Activated CD4-positive, alpha-beta T cell treated with anti-CD3 and anti-CD28 coated beads for 36 hours (primary cell): ENCODE measurements at regions not wholly inside any gene's neighbourhood (a gene's known extent, or its start where the extent isn't known, plus 50 kb on each side); places are given as distances from the start of the nearest gene placed in this dataset.
"Not testable (repeated sequence)": the region's sequence is repeated elsewhere in the genome, so short reads cannot be mapped to it uniquely, and the experiment has no call there.

ENCODE experiments used
- ATAC-seq: fragments of 200-7000 bp; cut with Tn5 transposase; one replicate; pipeline ENCODE4 v1.10.0; 2021; ENCODE audit warnings: mild to moderate bottlenecking, moderate library complexity
- CTCF ChIA-PET: fragments of 350-600 bp; sonication (Branson Sonifier 250); formaldehyde crosslinking; loops from one replicate; lab custom pipeline; 2021; ENCODE audit warnings: antibody characterized with exemption; lab: Charles Lee
- POLR2A ChIA-PET: fragments of 350-600 bp; sonication (Branson Sonifier 250); formaldehyde crosslinking; loops from one replicate; lab custom pipeline; 2021; ENCODE audit warnings: antibody characterized with exemption, inconsistent platforms; lab: Charles Lee
- DNase-seq: peaks from one replicate; pipeline ENCODE4 v3.0.0-alpha.2; 2020
- H3K27ac Mint-ChIP-seq: one replicate; pipeline ENCODE4 v1.8.0; 2021; ENCODE audit warnings: mixed read lengths
- H3K27me3 Mint-ChIP-seq: one replicate; pipeline ENCODE4 v1.8.0; 2021; ENCODE audit warnings: mixed read lengths
- H3K36me3 Mint-ChIP-seq: one replicate; pipeline ENCODE4 v1.8.0; 2021; ENCODE audit warnings: low read depth, mixed read lengths
- H3K4me1 Mint-ChIP-seq: one replicate; pipeline ENCODE4 v1.8.0; 2021; ENCODE audit warnings: mixed read lengths
- H3K4me3 Mint-ChIP-seq: one replicate; pipeline ENCODE4 v1.8.0; 2021; ENCODE audit warnings: mild to moderate bottlenecking, moderate library complexity, mixed read lengths
- H3K9me3 Mint-ChIP-seq: one replicate; pipeline ENCODE4 v1.8.0; 2021; ENCODE audit warnings: low read depth, mixed read lengths
- intact Hi-C, 2 experiments: fragments of 100-400 bp; cut with DNase I in 1 of 2; cut with micrococcal nuclease in 1 of 2; formaldehyde crosslinking; loops; one replicate each; pipeline versions ENCODE4 v1.14.2 to v1.15.1; 2022 to 2024; cut with DNase I, micrococcal nuclease

DNA sequence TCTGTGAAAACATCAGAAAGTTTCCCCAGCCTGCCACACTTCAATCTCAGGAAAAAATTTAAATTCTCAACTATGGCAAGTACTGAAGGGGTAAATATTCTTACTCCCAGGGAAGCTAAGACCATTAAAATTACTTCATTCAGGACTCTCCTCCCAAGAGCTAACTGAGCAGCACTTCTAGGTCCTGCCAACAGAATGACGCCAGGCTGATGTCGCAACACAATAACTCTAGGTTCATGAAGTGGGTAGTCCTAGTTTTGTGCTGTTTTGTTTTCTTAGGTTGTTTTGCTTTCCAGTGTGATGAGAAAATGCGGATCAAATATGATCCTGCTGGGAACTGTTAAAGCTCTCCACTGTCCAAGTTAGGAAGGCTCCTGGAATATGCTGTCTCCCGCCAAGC is 180.0 kb downstream of the NKX6-1 start:
- ChIA-PET CTCF (no interaction called here), POLR2A (no interaction called here)
- Mint-ChIP-seq H3K27ac (no peak overlapping the region), H3K4me1 (no peaks in the 10 kb centered on the region), H3K9me3 (no peaks in the 10 kb centered on the region), H3K27me3 (peaks cover 2% of the 10 kb centered on the region), H3K36me3 (no peaks in the 10 kb centered on the region), H3K4me3 (no peak overlapping the region)
- ATAC-seq (no peak), DNase-seq (no peak)
- intact Hi-C loops = no loop called here

DNA sequence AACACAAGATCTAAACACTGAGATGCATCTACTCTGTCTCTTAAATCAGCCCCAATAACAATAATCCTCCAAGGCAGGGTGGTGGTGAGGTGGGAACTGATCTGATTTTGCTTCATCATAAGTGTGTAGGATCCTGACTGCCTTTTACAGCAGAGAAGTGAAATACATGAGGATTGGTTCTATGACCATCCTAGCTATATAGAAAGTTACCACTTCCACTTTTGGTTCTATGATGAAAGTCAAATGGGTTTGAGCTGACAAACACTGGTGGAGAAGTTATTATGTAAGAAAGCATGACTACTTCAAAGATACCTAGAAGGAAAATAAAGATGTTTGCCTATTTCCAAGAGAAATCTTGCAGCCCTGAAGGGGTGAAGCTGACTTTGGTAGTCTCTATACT is 181.6 kb downstream of the NKX6-1 start:
- DNase-seq = no peak
- POLR2A ChIA-PET = no interaction called here
- H3K4me3 Mint-ChIP-seq = no peak overlapping the region
- intact Hi-C loops = no loop called here
- no peaks in the 10 kb centered on the region for H3K4me1 Mint-ChIP-seq
- no peaks in the 10 kb centered on the region for H3K9me3 Mint-ChIP-seq
- CTCF ChIA-PET = interaction anchor here (0.6 kb wide), 1 partner anchor 252 kb away, joined by 3 read pairs; no protein-coding TSS in a partner anchor
- H3K36me3 Mint-ChIP-seq = no peaks in the 10 kb centered on the region
- no peak for ATAC-seq
- H3K27me3 Mint-ChIP-seq = no peaks in the 10 kb centered on the region
- H3K27ac Mint-ChIP-seq = no peak overlapping the region

GRCh38 chr4:84312426-84313012 is 186.6 kb downstream of the NKX6-1 start:
- Mint-ChIP-seq H3K27me3 (no peaks in the 10 kb centered on the region), H3K9me3 (no peaks in the 10 kb centered on the region), H3K36me3 (no peaks in the 10 kb centered on the region), H3K4me1 (no peaks in the 10 kb centered on the region), H3K27ac (no peak overlapping the region), H3K4me3 (no peak overlapping the region)
- ATAC-seq (no peak), DNase-seq (no peak)
- POLR2A ChIA-PET = no interaction called here
- intact Hi-C loops = no loop called here
- CTCF ChIA-PET = no interaction called here

DNA sequence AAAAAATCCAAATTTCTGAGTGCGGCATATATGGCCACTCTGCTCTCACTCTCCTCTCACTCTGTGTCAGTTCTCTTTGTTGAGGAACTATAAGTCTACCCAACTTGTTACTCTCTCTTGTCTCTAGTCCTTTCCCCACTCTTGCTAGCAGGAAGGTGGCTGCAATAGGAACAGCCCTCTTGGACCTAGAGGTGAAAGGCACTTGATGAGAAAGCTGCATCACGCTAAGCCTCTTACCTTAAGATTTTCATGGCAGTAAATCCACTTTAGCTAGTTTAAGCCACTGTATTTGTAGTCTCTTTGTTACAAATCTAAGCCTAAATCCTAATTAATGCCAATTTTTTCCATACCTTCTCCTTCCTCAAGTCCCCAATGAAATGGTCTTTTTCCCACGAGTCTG is 189.9 kb downstream of the NKX6-1 start:
- DNase-seq = no peak
- Mint-ChIP-seq H3K36me3 (no peaks in the 10 kb centered on the region), H3K4me3 (no peak overlapping the region), H3K4me1 (no peaks in the 10 kb centered on the region), H3K9me3 (no peaks in the 10 kb centered on the region), H3K27ac (no peak overlapping the region), H3K27me3 (no peaks in the 10 kb centered on the region)
- no peak for ATAC-seq
- intact Hi-C loops = no loop called here
- CTCF ChIA-PET = no interaction called here
- POLR2A ChIA-PET = no interaction called here

DNA sequence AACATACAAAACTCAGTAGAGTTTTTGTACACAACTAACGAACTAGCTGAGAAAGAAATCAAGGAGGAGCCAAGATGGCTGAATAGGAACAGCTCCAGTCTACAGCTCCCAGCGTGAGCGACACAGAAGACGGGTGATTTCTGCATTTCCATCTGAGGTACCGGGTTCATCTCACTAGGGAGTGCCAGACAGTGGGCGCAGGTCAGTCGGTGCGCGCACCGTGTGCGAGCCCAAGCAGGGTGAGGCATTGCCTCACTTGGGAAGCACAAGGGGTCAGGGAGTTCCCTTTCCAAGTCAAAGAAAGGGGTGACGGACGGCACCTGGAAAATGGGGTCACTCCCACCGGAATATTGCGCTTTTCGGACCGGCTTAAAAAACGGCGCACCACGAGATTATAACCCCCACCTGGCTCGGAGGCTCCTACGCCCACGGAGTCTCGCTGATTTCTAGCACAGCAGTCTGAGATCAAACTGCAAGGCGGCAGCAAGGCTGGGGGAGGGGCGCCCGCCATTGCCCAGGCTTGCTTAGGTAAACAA is 200.3 kb downstream of the NKX6-1 start:
- CTCF ChIA-PET, H3K4me1 Mint-ChIP-seq, H3K27ac Mint-ChIP-seq, intact Hi-C loops, DNase-seq, H3K36me3 Mint-ChIP-seq, POLR2A ChIA-PET, H3K4me3 Mint-ChIP-seq, ATAC-seq, H3K9me3 Mint-ChIP-seq, H3K27me3 Mint-ChIP-seq: not testable (repeated sequence)

DNA sequence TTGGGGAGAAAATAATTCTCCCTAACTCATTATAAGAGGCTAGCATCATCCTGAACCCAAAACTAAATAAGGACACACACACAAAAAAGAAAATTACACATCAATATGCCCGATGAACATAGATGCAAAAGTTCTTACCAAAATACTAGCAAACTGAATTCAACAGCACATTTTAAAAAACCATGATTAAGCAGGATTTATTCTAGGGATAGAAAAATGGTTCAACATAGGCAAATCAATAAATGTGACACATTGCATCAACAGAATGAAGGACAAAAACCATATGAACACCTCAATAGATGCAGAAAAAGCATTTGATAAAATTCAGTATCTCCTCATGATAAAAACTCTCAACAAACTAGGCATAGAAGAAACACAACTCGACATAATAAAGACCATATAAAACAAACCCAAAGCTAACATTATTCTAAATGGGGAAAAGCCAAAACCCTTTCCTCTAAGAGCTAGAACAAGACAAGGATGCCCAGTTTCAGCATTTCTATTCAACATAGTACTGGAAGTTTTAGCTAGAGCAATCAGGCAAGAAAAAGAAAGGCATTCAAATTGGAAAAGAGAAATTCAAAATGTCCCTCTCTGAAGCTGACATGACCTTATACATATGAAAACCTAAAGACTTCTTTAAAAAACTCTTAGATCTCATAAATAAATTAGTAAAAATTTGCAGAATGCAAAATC is 200.9 kb downstream of the NKX6-1 start:
- ChIA-PET CTCF (no interaction called here), POLR2A (no interaction called here)
- no peaks in the 10 kb centered on the region for H3K4me1 Mint-ChIP-seq
- no peak for DNase-seq
- no peaks in the 10 kb centered on the region for H3K9me3 Mint-ChIP-seq
- no peaks in the 10 kb centered on the region for H3K36me3 Mint-ChIP-seq
- no peak for ATAC-seq
- H3K4me3 Mint-ChIP-seq = no peak overlapping the region
- intact Hi-C loops = no loop called here
- H3K27ac Mint-ChIP-seq = no peak overlapping the region
- H3K27me3 Mint-ChIP-seq = no peaks in the 10 kb centered on the region

DNA sequence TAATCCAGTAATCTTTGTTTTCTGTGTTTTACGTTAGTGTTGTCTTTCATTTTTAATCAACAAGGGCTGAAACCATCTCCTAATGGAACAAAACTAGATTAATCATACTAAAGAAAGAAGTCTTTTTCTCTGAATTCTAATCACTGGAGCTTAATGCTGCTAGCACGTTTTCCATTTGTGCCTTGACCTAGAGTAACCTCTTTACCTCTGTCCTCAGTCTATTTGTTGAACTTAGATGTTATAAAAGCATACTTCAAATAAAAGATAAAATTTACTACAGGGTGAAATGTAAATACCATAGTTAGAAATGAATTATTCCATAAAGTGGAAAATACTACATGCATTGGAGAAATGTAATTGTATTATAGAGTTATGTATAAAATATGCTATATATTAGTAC is 207.1 kb downstream of the NKX6-1 start:
- Mint-ChIP-seq H3K36me3 (no peaks in the 10 kb centered on the region), H3K9me3 (peaks cover 8% of the 10 kb centered on the region), H3K4me3 (no peak overlapping the region), H3K27ac (no peak overlapping the region), H3K4me1 (no peaks in the 10 kb centered on the region), H3K27me3 (peaks cover 2% of the 10 kb centered on the region)
- intact Hi-C loops = no loop called here
- DNase-seq (no peak), ATAC-seq (no peak)
- ChIA-PET CTCF (no interaction called here), POLR2A (no interaction called here)

- ChIA-PET CTCF (no interaction called here), POLR2A (no interaction called here)
- peaks cover 4% of the 10 kb centered on the region for H3K9me3 Mint-ChIP-seq
- H3K4me1 Mint-ChIP-seq = no peaks in the 10 kb centered on the region
- ATAC-seq (no peak), DNase-seq (no peak)
- peaks cover 7% of the 10 kb centered on the region for H3K27me3 Mint-ChIP-seq
- H3K4me3 Mint-ChIP-seq = no peak overlapping the region
- intact Hi-C loops = no loop called here
- no peaks in the 10 kb centered on the region for H3K36me3 Mint-ChIP-seq
- no peak overlapping the region for H3K27ac Mint-ChIP-seq
These were observed 213.0 kb downstream of the NKX6-1 start for GRCh38 chr4:84286048-84286447.

- no peaks in the 10 kb centered on the region for H3K9me3 Mint-ChIP-seq
- H3K4me1 Mint-ChIP-seq = no peaks in the 10 kb centered on the region
- POLR2A ChIA-PET = no interaction called here
- no peak overlapping the region for H3K4me3 Mint-ChIP-seq
- peaks cover 4% of the 10 kb centered on the region for H3K27me3 Mint-ChIP-seq
- no peaks in the 10 kb centered on the region for H3K36me3 Mint-ChIP-seq
- ATAC-seq (no peak), DNase-seq (no peak)
- intact Hi-C loops = no loop called here
- CTCF ChIA-PET = no interaction called here
- H3K27ac Mint-ChIP-seq = no peak overlapping the region
These were observed 219.4 kb downstream of the NKX6-1 start for GRCh38 chr4:84279678-84280077.

DNA sequence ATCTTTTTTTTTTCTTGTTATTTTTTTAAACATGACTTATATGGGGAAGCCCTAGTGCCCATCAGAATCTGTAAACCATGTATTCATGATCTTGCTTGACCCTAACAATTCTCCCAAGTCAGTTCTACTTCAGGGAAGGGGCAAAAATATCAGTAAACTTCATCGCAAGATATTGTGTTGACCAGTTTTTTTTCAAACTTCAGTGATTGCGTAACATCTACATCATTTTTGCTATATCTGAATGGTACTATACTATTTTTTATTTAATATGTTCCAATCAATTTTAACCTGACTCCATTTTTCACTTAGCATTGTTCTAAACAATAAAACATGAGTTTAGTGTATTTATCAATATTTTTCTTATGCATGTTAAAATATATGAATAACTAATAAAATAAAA is 221.2 kb downstream of the NKX6-1 start:
- no peaks in the 10 kb centered on the region for H3K9me3 Mint-ChIP-seq
- H3K4me3 Mint-ChIP-seq = no peak overlapping the region
- peaks cover 4% of the 10 kb centered on the region for H3K27me3 Mint-ChIP-seq
- H3K36me3 Mint-ChIP-seq = no peaks in the 10 kb centered on the region
- POLR2A ChIA-PET = no interaction called here
- no peaks in the 10 kb centered on the region for H3K4me1 Mint-ChIP-seq
- no peak overlapping the region for H3K27ac Mint-ChIP-seq
- DNase-seq (no peak), ATAC-seq (no peak)
- intact Hi-C loops = no loop called here
- CTCF ChIA-PET = no interaction called here

- no peaks in the 10 kb centered on the region for H3K9me3 Mint-ChIP-seq
- POLR2A ChIA-PET = no interaction called here
- peaks cover 2% of the 10 kb centered on the region for H3K27me3 Mint-ChIP-seq
- H3K36me3 Mint-ChIP-seq = no peaks in the 10 kb centered on the region
- H3K27ac Mint-ChIP-seq = no peak overlapping the region
- H3K4me1 Mint-ChIP-seq = no peaks in the 10 kb centered on the region
- CTCF ChIA-PET = no interaction called here
- no peak overlapping the region for H3K4me3 Mint-ChIP-seq
- ATAC-seq (no peak), DNase-seq (no peak)
- intact Hi-C loops = no loop called here
These were observed 222.3 kb downstream of the NKX6-1 start for GRCh38 chr4:84276752-84277151.

DNA sequence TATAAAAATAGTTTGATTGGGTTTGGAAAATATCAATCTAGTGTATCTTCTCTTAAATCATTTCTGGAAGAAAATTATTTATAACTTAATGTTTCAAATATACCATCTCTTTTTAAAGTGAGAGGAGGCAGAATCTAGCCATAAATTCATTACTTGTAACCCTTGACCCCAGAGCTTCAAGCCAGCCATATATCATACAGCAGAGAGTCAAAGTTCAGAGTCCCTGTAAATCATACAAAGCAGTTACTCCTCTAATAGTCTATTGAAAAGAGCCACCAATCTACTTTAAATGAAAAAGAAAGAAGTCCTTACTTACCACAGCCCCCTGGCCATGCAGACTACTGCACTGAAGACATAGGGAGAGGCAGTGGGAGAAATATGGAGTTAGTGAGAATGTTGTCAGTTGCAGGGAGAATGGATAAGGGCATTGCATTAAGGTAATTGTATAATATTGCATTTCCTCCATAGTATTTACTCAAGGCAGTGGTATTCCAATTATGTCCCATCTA is 229.5 kb downstream of the NKX6-1 start:
- intact Hi-C loops = no loop called here
- ChIA-PET CTCF (no interaction called here), POLR2A (no interaction called here)
- Mint-ChIP-seq H3K36me3 (no peaks in the 10 kb centered on the region), H3K4me1 (no peaks in the 10 kb centered on the region), H3K9me3 (no peaks in the 10 kb centered on the region), H3K4me3 (no peak overlapping the region), H3K27ac (no peak overlapping the region), H3K27me3 (no peaks in the 10 kb centered on the region)
- DNase-seq (no peak), ATAC-seq (no peak)
